NCI-H2029 treated with DMSO at 0.1 percent for 48 hours (cell line): ENCODE measurements at regions not wholly inside any gene's neighbourhood (a gene's known extent, or its start where the extent isn't known, plus 50 kb on each side); places are given as distances from the start of the nearest gene placed in this dataset.

Experiments used
- DNase-seq: peaks from one replicate; lab custom pipeline; 2025; lab: John Stamatoyannopoulos, UW

- DNase-seq: no peak
These were observed 252.2 kb upstream of the RAB6C start for GRCh38 chr2:129727286-129727685.

DNA sequence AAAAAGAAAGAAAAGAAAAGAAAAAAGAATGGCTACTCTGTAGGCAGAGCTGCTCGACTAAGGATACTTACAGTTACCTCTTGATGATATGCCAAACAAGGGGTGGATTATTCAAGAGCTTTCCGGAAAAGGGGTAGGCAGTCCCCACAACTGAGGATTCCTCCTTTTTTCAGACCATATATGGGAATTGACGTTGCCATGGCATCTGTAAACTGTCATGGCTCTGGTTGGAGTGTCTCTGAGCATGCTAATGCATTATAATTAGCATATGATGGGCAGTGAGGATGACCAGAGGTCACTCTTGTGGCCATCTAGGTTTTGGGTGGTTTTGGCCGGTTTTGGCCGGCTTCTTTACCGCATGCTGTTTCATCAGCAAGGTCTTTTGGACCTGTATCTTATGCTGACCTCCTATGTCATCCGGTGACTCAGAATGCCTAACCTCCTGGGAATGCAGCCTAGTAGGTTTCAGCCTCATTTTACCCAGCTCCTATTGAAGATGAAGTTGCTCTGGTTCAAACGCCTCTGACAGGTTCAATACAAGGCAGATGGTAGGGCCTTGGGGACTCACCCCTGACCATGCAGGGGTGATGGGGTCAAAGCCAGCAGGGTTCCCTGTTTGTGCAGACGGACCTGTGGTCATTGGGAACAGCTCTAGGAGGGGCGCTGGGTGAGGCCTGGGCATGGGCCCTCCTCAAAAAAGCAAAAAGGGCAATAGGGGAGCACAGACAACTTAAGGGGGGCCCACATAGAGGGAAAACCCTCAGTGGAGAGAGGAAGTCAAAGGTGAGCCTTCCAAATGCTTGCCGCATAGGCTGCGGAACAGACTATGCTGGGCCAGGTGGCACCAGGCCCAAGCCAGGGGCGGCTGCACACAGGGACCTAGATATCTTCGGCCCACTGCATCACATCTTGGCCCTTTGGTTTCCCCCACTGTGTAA lies 251.2 kb upstream of the RAB6C start:
- no peak for DNase-seq

GRCh38 chr2:129729011-129729410 lies 250.5 kb upstream of the RAB6C start:
- DNase-seq: no peak

DNA sequence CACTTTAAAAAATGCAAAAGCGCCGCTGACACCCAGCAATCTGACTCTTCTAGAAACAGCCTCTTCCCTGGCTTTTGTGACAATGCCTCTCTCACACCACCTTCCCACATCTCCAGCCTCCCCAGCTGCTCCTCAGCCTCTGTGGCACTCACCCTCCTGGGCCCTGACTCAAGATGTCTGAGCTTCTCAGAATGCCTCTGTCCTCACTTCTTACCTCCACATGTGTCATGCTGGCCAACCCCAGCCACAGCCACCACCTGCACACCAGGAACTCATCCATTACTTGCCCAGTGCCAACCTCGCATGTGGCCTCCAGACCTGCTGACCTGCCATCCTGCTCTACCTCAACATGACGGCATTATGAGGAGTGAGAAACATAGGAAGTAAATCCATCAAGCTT lies 249.8 kb upstream of the RAB6C start:
- no peak for DNase-seq

GRCh38 chr2:129730979-129731378 lies 248.5 kb upstream of the RAB6C start:
- DNase-seq: no peak

- DNase-seq: no peak
These were observed 247.4 kb upstream of the RAB6C start for GRCh38 chr2:129731907-129732629.

- no peak for DNase-seq
These were observed 246.8 kb upstream of the RAB6C start for GRCh38 chr2:129732630-129733026.

DNA sequence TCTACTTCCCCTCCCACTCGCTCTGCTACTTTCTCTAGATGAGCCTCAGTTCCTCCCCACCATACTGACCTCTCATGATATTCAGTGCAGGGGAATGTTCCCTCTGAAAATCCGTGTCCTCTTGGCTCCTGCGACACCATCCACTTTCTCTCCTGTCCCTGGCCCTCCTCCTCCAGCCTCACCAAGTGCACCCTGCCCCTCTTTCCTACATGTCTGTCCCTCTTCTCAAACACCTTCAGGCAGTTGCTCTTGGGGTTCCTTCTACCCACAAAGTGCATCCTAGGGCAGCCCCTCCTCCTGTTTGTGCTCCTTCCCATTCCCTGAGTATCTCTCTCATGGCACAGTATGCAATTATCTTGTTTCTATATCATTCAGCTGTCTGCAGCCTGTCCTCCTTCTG lies 246.4 kb upstream of the RAB6C start:
- DNase-seq: no peak

DNA sequence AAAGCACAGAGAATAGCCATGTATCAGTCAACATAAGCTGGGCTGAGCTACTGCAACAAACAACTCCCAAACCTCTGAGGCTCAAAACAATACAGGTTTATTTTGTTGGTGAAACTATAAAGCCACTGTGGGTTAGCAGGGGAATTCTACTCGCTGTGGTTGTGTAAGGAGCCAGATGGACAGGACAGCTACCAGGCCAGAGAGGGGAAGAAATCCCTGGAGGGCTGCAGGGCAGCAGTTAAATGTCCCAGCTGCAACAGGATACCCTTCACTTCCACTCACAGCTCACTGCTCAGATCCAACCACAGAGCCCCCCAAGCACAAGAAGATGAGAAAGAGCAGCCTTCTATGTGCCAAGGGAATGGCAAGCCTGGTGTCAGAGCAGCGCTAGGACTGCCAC lies 245.9 kb upstream of the RAB6C start:
- DNase-seq: no peak

DNA sequence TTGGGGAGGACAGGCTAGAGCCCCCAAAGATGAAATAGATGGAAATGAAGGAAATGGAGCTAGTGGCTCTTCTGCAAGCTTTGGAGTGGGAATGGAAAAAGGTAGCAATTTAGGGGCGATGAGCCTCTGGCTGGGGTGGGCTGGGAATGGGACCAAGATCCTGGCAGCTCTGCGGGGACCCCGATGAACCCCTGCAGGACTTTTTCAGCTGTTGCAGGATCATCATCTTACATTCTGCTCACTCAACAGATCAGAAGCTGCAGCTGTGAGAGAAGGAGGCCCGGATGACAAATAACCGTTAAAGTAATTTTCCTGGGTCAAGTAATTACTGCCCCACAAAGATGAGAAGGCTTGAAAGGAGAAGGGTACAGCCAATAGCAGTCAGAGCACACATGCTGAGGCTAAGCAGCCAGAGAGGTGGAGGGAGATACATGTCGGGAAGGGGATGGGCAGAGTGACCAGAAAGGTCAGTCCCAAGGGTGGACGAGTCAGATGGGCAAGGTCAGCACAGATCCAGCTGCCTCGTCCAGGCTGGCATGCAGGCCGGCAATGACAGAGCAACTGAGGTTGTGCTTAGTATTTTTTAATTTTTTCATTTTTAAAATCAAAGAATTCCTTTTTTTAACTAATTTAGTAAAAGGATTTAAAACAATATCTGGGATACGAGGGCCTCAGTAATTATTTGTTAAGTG lies 245.0 kb upstream of the RAB6C start:
- DNase-seq: no peak

DNA sequence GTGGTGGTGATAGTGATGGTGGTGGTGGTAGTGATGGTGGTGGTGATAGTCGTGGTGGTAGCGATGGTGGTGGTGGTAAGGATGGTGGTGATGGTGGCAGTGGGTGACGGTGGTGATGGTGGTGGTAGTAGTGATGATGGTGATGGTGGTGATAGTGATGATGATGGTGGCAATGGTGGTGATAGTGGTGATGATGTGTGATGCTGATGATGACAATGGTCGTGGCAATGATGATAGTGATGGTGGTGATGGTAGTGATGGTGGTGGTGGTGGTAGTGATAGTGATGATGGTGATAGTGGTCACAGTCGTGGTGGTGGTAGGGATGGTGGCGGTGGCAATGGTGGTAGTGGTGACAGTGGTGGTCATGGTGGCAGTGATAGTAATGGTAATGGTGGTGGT lies 243.9 kb upstream of the RAB6C start:
- DNase-seq: no peak

DNA sequence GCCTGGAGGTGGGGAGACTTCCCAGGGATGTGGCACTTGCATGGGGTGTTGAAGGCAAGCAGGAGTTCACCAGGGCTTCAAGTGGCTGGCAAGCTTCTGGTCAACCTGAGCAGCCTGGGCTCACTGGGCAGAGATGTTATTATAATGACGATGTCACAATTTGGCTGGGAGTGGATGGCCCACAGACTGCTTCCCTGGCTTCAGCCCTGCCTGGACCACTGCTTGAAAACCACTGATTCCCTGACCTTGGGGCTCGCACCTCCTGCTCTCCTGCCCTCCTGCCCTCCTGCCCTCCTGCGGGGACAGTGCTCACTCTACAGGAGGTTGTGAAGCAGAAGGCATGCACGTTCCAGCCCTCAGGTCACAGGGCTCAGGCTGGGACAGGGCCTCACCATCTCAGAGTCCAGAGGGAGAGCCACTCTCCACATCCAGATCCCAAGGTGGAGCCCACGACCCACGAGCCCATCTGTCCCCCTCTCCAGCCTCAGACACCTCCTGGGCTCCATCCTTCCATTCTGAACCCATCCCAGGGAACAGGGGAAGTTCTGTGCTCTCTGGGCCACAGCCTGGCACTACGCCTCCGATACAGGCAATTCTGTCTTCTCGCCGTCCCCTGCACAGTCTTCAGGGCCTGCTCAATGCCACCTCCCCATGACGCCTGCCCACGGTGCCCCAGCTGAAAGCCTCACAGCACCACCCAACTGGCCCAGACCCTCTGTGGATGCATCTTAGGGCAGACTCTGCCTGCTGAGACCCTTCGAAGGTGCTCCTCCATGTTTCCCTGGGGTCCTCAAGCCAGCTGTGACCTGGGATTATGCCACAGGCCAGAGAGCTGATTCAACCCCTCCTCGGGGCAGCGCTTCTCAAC lies 241.6 kb upstream of the RAB6C start:
- no peak for DNase-seq

GRCh38 chr2:129738799-129739198 lies 240.7 kb upstream of the RAB6C start:
- DNase-seq: no peak

DNA sequence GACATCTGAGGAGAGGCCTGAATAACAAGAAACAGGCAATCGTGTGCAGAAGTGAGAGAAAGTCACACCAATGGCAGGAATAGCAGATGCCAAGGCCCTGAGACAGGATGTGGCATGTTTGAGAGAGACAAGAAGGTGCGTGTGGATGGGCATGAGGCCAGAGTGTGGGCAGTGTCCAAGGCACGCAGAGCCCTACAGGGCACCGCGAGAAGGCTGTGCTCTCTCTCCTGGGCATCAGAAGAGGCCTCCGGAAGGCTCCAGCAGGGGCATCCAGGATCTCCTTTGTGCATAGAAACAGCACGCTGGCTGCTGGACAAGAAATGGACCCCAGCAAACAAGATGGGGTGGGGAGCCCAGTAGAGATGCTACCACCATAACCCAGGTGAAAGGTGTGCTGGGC lies 239.0 kb upstream of the RAB6C start:
- no peak for DNase-seq

- no peak for DNase-seq
These were observed 238.3 kb upstream of the RAB6C start for GRCh38 chr2:129741165-129741564.

DNA sequence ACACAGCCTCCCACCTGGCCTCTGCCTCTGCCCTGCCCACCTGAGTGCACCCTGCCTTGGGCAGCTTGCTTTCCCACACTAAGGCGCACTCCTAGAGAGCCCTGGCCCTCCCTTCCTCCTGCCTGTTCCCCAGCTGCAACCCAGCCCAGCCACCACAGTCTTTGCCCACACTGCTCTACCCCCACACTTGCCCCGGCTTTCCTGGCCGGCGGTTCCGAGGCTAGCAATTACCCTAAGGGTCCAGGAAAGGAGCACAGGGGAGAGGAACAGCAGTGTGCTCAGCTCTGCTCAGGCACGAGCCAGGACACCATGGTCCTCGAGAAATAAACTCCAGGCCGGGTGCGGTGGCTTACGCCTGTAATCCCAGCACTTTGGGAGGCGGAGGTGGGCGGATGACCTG lies 237.8 kb upstream of the RAB6C start:
- DNase-seq: no peak

GRCh38 chr2:129742415-129743180 lies 236.9 kb upstream of the RAB6C start:
- no peak for DNase-seq

GRCh38 chr2:129744141-129744540 lies 235.3 kb upstream of the RAB6C start:
- DNase-seq: no peak

GRCh38 chr2:129744649-129745048 lies 234.8 kb upstream of the RAB6C start:
- peak; percentile 25 for DNase-seq

DNA sequence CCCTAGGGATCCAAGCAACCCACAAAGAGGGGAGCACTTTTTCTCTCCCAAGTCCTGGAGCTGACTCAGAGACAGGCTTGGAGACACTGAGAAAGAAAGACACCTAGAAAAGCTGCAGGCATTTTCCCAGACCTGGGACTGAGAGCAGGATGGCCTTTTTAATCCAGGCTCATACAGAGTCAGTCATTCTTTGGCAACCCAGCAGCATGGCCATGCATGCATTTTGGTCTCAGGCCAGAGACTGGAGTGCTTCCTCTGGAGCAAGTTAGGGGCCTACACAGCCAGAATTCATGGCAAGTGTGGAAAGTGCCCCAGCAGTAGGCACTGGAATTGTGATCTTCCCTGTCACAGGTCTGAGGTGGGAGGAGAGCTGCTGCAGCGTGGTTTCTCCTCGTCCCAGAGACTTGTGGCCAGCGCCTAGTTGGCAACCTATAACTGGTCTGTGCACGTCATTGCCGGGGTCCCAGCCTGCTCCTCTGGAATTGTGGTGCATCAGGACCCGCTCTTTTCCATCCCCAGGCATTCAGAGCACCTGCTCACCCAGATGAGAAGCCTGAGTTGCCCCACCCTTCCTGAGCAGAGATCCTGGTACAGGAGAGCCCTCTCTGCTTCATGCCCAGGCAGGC lies 231.9 kb upstream of the RAB6C start:
- DNase-seq: no peak

- DNase-seq: no peak
These were observed 231.2 kb upstream of the RAB6C start for GRCh38 chr2:129748250-129748649.
